ENCODE measurements at regions not wholly inside any gene's neighbourhood (a gene's known extent, or its start where the extent isn't known, plus 50 kb on each side); places are given as distances from the start of the nearest gene placed in this dataset.

- Histone ChIP-seq H3K4me2 (ENCODE audit: low read length) (no peak overlapping the region), H2AFZ (ENCODE audit: low read depth, low read length) (no peak overlapping the region), H3K27ac (ENCODE audit: low read length) (no peak overlapping the region), H3K9ac (ENCODE audit: low read length) (no peak overlapping the region), H3K27me3 (ENCODE audit: low read depth, low read length) (no peaks in the 10 kb centered on the region), H3K9me3 (ENCODE audit: insufficient read depth, low read length) (peaks cover 6% of the 10 kb centered on the region), H4K20me1 (ENCODE audit: insufficient read depth, low read length) (no peaks in the 10 kb centered on the region), H3K36me3 (replicated peaks; ENCODE audit: low read depth, low read length) (no peaks in the 10 kb centered on the region), H3K4me1 (ENCODE audit: low read length) (no peaks in the 10 kb centered on the region), H3K79me2 (ENCODE audit: low read length) (no peaks in the 10 kb centered on the region), H3K4me3 (ENCODE audit: low read length) (no peak overlapping the region)
- TF ChIP-seq CTCF (IDR thresholded peaks at IDR 0.05; ENCODE audit: low read depth, low read length) (no peak), EZH2phosphoT487 (IDR thresholded peaks at IDR 0.05; ENCODE audit: low read depth) (no peak)
Observed at GRCh38 chr7:118011652-118012051, 138.4 kb upstream of the CTTNBP2 start.

- Histone ChIP-seq H3K79me2 (ENCODE audit: low read length) (no peaks in the 10 kb centered on the region), H3K36me3 (replicated peaks; ENCODE audit: low read depth, low read length) (no peaks in the 10 kb centered on the region), H2AFZ (ENCODE audit: low read depth, low read length) (no peak overlapping the region), H3K9me3 (ENCODE audit: insufficient read depth, low read length) (no peaks in the 10 kb centered on the region), H3K27me3 (ENCODE audit: low read depth, low read length) (no peaks in the 10 kb centered on the region), H3K4me2 (ENCODE audit: low read length) (no peak overlapping the region), H3K9ac (ENCODE audit: low read length) (no peak overlapping the region), H3K27ac (ENCODE audit: low read length) (no peak overlapping the region), H3K4me3 (ENCODE audit: low read length) (no peak overlapping the region), H4K20me1 (ENCODE audit: insufficient read depth, low read length) (no peaks in the 10 kb centered on the region), H3K4me1 (ENCODE audit: low read length) (no peaks in the 10 kb centered on the region)
- TF ChIP-seq EZH2phosphoT487 (IDR thresholded peaks at IDR 0.05; ENCODE audit: low read depth) (no peak), CTCF (IDR thresholded peaks at IDR 0.05; ENCODE audit: low read depth, low read length) (no peak)
Observed at GRCh38 chr7:118013252-118014010, 140.2 kb upstream of the CTTNBP2 start.

- no peak overlapping the region for H3K9ac ChIP-seq (ENCODE audit: low read length)
- no peak overlapping the region for H3K4me3 ChIP-seq (ENCODE audit: low read length)
- no peak overlapping the region for H2AFZ ChIP-seq (ENCODE audit: low read depth, low read length)
- no peaks in the 10 kb centered on the region for H3K9me3 ChIP-seq (ENCODE audit: insufficient read depth, low read length)
- H3K4me2 ChIP-seq (ENCODE audit: low read length), result no peak overlapping the region
- no peaks in the 10 kb centered on the region for H3K79me2 ChIP-seq (ENCODE audit: low read length)
- no peaks in the 10 kb centered on the region for H3K36me3 ChIP-seq (replicated peaks; ENCODE audit: low read depth, low read length)
- peaks cover 14% of the 10 kb centered on the region for H3K4me1 ChIP-seq (ENCODE audit: low read length)
- TF ChIP-seq CTCF (IDR thresholded peaks at IDR 0.05; ENCODE audit: low read depth, low read length) (no peak), EZH2phosphoT487 (IDR thresholded peaks at IDR 0.05; ENCODE audit: low read depth) (no peak)
- no peaks in the 10 kb centered on the region for H3K27me3 ChIP-seq (ENCODE audit: low read depth, low read length)
- H3K27ac ChIP-seq (ENCODE audit: low read length), result no peak overlapping the region
- H4K20me1 ChIP-seq (ENCODE audit: insufficient read depth, low read length), result no peaks in the 10 kb centered on the region
Observed at GRCh38 chr7:118022546-118022945, 149.3 kb upstream of the CTTNBP2 start.

- no peaks in the 10 kb centered on the region for H3K27me3 ChIP-seq (ENCODE audit: low read depth, low read length)
Observed at GRCh38 chr7:118026791-118027190, 153.6 kb upstream of the CTTNBP2 start.

More at GRCh38 chr7:118026791-118027190, 153.6 kb upstream of the CTTNBP2 start:
- Histone ChIP-seq H4K20me1 (ENCODE audit: insufficient read depth, low read length) (no peaks in the 10 kb centered on the region), H3K4me1 (ENCODE audit: low read length) (peaks cover 14% of the 10 kb centered on the region), H3K4me3 (ENCODE audit: low read length) (no peak overlapping the region), H3K9me3 (ENCODE audit: insufficient read depth, low read length) (no peaks in the 10 kb centered on the region), H3K36me3 (replicated peaks; ENCODE audit: low read depth, low read length) (no peaks in the 10 kb centered on the region), H3K9ac (ENCODE audit: low read length) (no peak overlapping the region), H2AFZ (ENCODE audit: low read depth, low read length) (no peak overlapping the region), H3K4me2 (ENCODE audit: low read length) (no peak overlapping the region), H3K79me2 (ENCODE audit: low read length) (no peaks in the 10 kb centered on the region), H3K27ac (ENCODE audit: low read length) (no peak overlapping the region)
- TF ChIP-seq CTCF (IDR thresholded peaks at IDR 0.05; ENCODE audit: low read depth, low read length), result no peak
- TF ChIP-seq EZH2phosphoT487 (IDR thresholded peaks at IDR 0.05; ENCODE audit: low read depth), result no peak

Measured in OCI-LY3 (cell line).